H9 (cell line): ENCODE measurements at regions not wholly inside any gene's neighbourhood (a gene's known extent, or its start where the extent isn't known, plus 50 kb on each side); places are given as distances from the start of the nearest gene placed in this dataset.

Experiments
- DNase-seq: peaks from one replicate; pipeline ENCODE4 v3.0.0-alpha.2; 2017
- H2AFZ ChIP-seq: one replicate; pipeline ENCODE4 v1.6.1; 2013; ENCODE audit warnings: mild to moderate bottlenecking, low read length, control low read depth, moderate library complexity
- H2AK5ac ChIP-seq: 2 replicates; pipeline ENCODE4 v1.6.1; 2013; ENCODE audit warnings: low read length, control low read depth, mixed read lengths; ENCODE audit not compliant: insufficient read length
- H2BK120ac ChIP-seq: one replicate; pipeline ENCODE4 v1.6.1; 2013; ENCODE audit warnings: low read depth, mild to moderate bottlenecking, low read length, control low read depth, inconsistent platforms; ENCODE audit not compliant: poor library complexity, severe bottlenecking
- H2BK12ac ChIP-seq: 2 replicates; pipeline ENCODE4 v1.6.1; 2013; ENCODE audit warnings: low read length, control low read depth, mixed read lengths, low read depth; ENCODE audit not compliant: insufficient read length
- H2BK15ac ChIP-seq: 2 replicates; pipeline ENCODE4 v1.6.1; 2013; ENCODE audit warnings: low read depth, low read length, control low read depth
- H2BK20ac ChIP-seq: one replicate; pipeline ENCODE4 v1.6.1; 2013; ENCODE audit warnings: low read depth, mild to moderate bottlenecking, low read length, control low read depth, inconsistent platforms; ENCODE audit not compliant: poor library complexity, severe bottlenecking
- H2BK5ac ChIP-seq: 2 replicates; pipeline ENCODE4 v1.6.1; 2013; ENCODE audit warnings: low read length, control low read depth, mixed read lengths; ENCODE audit not compliant: insufficient read length
- H3K14ac ChIP-seq: 2 replicates; pipeline ENCODE4 v1.6.1; 2013; ENCODE audit warnings: low read length, control low read depth; ENCODE audit not compliant: insufficient read depth
- H3K18ac ChIP-seq: 2 replicates; pipeline ENCODE4 v1.6.1; 2013; ENCODE audit warnings: low read depth, mild to moderate bottlenecking, mixed read lengths, low read length, control low read depth; ENCODE audit not compliant: insufficient read length
- H3K23ac ChIP-seq: 2 replicates; pipeline ENCODE4 v1.6.1; 2013; ENCODE audit warnings: low read length, control low read depth, mixed read lengths, low read depth; ENCODE audit not compliant: insufficient read length
- H3K23me2 ChIP-seq: 2 replicates; pipeline ENCODE4 v1.6.1; 2013; ENCODE audit warnings: low read depth, mild to moderate bottlenecking, mixed read lengths, low read length, control low read depth; ENCODE audit not compliant: insufficient read length, poor library complexity, severe bottlenecking
- H3K27ac ChIP-seq: 2 replicates; pipeline ENCODE4 v1.5.1; 2013; ENCODE audit warnings: low read length, control low read depth, mixed read lengths, low read depth; ENCODE audit not compliant: insufficient read length
- H3K27me3 ChIP-seq: 2 replicates; pipeline ENCODE4 v1.6.1; 2013; ENCODE audit warnings: low read length, control low read depth, inconsistent platforms; ENCODE audit not compliant: insufficient read depth
- H3K4ac ChIP-seq: 2 replicates; pipeline ENCODE4 v1.6.1; 2013; ENCODE audit warnings: low read depth, mild to moderate bottlenecking, control low read depth, inconsistent platforms, low read length, moderate library complexity
- H3K4me1 ChIP-seq: 2 replicates; pipeline ENCODE4 v1.6.1; 2013; ENCODE audit warnings: low read length, control low read depth, inconsistent platforms; ENCODE audit not compliant: insufficient read depth
- H3K4me2 ChIP-seq: 2 replicates; pipeline ENCODE4 v1.6.1; 2013; ENCODE audit warnings: low read length, control low read depth, mixed read lengths; ENCODE audit not compliant: insufficient read length, insufficient read depth
- H3K56ac ChIP-seq: 2 replicates; pipeline ENCODE4 v1.6.1; 2013; ENCODE audit warnings: low read depth, mild to moderate bottlenecking, mixed read lengths, low read length, control low read depth; ENCODE audit not compliant: insufficient read length
- H3K79me1 ChIP-seq: 2 replicates; pipeline ENCODE4 v1.6.1; 2013; ENCODE audit warnings: low read depth, mild to moderate bottlenecking, moderate library complexity, low read length, control low read depth, inconsistent platforms; ENCODE audit not compliant: insufficient read depth, poor library complexity, severe bottlenecking
- H3K79me2 ChIP-seq: 2 replicates; pipeline ENCODE4 v1.6.1; 2013; ENCODE audit warnings: low read length, control low read depth, inconsistent platforms; ENCODE audit not compliant: insufficient read depth
- H3K9ac ChIP-seq: 2 replicates; pipeline ENCODE4 v1.6.1; 2013; ENCODE audit warnings: low read length, control low read depth, mixed read lengths; ENCODE audit not compliant: insufficient read length; ENCODE audit errors: extremely low read depth
- H3K9me3 ChIP-seq: one replicate; pipeline ENCODE4 v1.6.1; 2013; ENCODE audit warnings: low read depth, low read length, inconsistent platforms; ENCODE audit not compliant: control insufficient read depth
- H3T11ph ChIP-seq: one replicate; pipeline ENCODE4 v1.6.1; 2013; ENCODE audit warnings: mild to moderate bottlenecking, low read length, control low read depth, inconsistent platforms
- H4K20me1 ChIP-seq: one replicate; pipeline ENCODE4 v1.6.1; 2013; ENCODE audit not compliant: control insufficient read depth, insufficient read length, insufficient read depth
- H4K5ac ChIP-seq: 2 replicates; pipeline ENCODE4 v1.6.1; 2013; ENCODE audit warnings: low read depth, mild to moderate bottlenecking, mixed read lengths, low read length, control low read depth; ENCODE audit not compliant: insufficient read length
- H4K8ac ChIP-seq: replicated peaks from 2 replicates; pipeline ENCODE4 v1.6.1; 2013; ENCODE audit warnings: low read length, control low read depth, mixed read lengths, low read depth; ENCODE audit not compliant: insufficient read length
- H4K91ac ChIP-seq: 2 replicates; pipeline ENCODE4 v1.6.1; 2013; ENCODE audit warnings: low read depth, mild to moderate bottlenecking, moderate library complexity, mixed read lengths, low read length, control low read depth; ENCODE audit not compliant: insufficient read length
- H3K27ac Mint-ChIP-seq, 3 experiments: 2 replicates in 2 of 3; 3 replicates in 1 of 3; pipeline ENCODE4 v1.8.0; 2020 to 2021; ENCODE audit warnings: mixed read lengths in 3 of 3, mild to moderate bottlenecking in 1 of 3, moderate library complexity in 1 of 3
- H3K27me3 Mint-ChIP-seq: 2 replicates; pipeline ENCODE4 v1.8.0; 2021; ENCODE audit warnings: low read depth, mild to moderate bottlenecking, moderate library complexity, mixed read lengths
- H3K36me3 Mint-ChIP-seq, 3 experiments: 2 replicates in 2 of 3; 3 replicates in 1 of 3; pipeline ENCODE4 v1.8.0; 2020 to 2021; ENCODE audit warnings: low read depth in 3 of 3, mixed read lengths in 3 of 3; ENCODE audit not compliant: insufficient read depth in 1 of 3
- H3K4me1 Mint-ChIP-seq, 2 experiments: 2 replicates each; pipeline ENCODE4 v1.8.0; 2020; ENCODE audit warnings: mixed read lengths in 2 of 2
- H3K4me3 Mint-ChIP-seq, 2 experiments: 2 replicates in 1 of 2; 3 replicates in 1 of 2; pipeline ENCODE4 v1.8.0; 2020 to 2021; ENCODE audit warnings: mild to moderate bottlenecking in 2 of 2, mixed read lengths in 2 of 2, moderate library complexity in 1 of 2
- H3K9me3 Mint-ChIP-seq, 2 experiments: 2 replicates in 1 of 2; 3 replicates in 1 of 2; pipeline ENCODE4 v1.8.0; 2020; ENCODE audit warnings: mild to moderate bottlenecking in 2 of 2, mixed read lengths in 2 of 2, moderate library complexity in 1 of 2
- WGBS: extraction: QIAGEN DNeasy Blood & Tissue Kit; methylation state at CpG from one replicate; pipeline ENCODE4 v1.1.7; 2013; ENCODE audit warnings: missing lambda C conversion rate, low lambda C conversion rate, mixed read lengths; ENCODE audit not compliant: insufficient read length; ENCODE audit errors: extremely low coverage; 5-methylcytosine and 5-hydroxymethylcytosine counted together
- TF ChIP-seq, protein P1 (sequence below): fragments of 200-600 bp; sonication (generic); conservative IDR thresholded peaks from 3 replicates; pipeline ENCODE4 v1.8.0; 2021; ENCODE audit warnings: antibody characterized with exemption, mild to moderate bottlenecking

DNA sequence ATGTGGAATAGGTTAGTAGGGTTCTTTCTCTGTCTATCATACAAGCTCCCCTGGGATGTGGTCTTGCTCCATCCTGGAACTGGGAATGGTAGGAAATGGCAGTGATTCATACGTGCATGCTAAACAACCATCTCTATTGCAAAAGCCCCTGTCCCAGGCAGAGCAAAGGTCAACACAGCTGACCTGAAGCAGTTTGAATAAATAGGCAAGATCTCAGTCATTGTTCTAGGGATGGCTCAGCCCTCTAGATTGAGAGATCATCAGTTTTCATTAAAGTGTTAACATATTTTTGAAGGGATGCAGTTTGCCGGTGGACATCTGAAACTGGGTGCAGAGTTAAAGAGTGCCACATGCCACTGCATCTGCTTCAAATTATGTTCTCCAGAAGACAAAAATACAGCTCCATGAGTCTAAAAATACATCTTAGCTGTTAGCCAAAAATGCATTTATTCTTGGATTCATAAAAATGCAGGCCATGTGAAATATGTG, 224.1 kb downstream of the ESM1 start:
- Histone ChIP-seq H2BK12ac (no peak overlapping the region), H3K23ac (no peak overlapping the region), H3K4me2 (no peak overlapping the region), H4K8ac (no peak overlapping the region), H4K20me1 (no peaks in the 10 kb centered on the region), H3K79me1 (no peaks in the 10 kb centered on the region), H3K79me2 (no peaks in the 10 kb centered on the region), H3K14ac (no peak overlapping the region), H2AFZ (no peak overlapping the region), H3T11ph (no peak overlapping the region), H2BK120ac (no peak overlapping the region), H3K9ac (no peak overlapping the region), H2AK5ac (no peak overlapping the region), H3K9me3 (no peaks in the 10 kb centered on the region), H3K23me2 (no peaks in the 10 kb centered on the region), H3K4me1 (no peaks in the 10 kb centered on the region), H2BK5ac (no peak overlapping the region), H3K4ac (no peak overlapping the region), H3K56ac (no peak overlapping the region), H4K91ac (no peak overlapping the region), H3K27ac (no peak overlapping the region), H3K18ac (no peak overlapping the region), H4K5ac (no peak overlapping the region), H2BK15ac (no peak overlapping the region), H3K27me3 (no peaks in the 10 kb centered on the region), H2BK20ac (no peak overlapping the region)
- no peak for DNase-seq
- WGBS, result no CpG with 5 or more reads among the region's 2 CpGs
- Mint-ChIP-seq H3K27ac (no peak overlapping the region), H3K9me3 (no peaks in the 10 kb centered on the region; a peak in 1 of 5 replicates), H3K4me3 (no peak overlapping the region), H3K27me3 (no peaks in the 10 kb centered on the region), H3K4me1 (no peaks in the 10 kb centered on the region), H3K36me3 (no peaks in the 10 kb centered on the region)
- TF ChIP-seq, protein P1, sequence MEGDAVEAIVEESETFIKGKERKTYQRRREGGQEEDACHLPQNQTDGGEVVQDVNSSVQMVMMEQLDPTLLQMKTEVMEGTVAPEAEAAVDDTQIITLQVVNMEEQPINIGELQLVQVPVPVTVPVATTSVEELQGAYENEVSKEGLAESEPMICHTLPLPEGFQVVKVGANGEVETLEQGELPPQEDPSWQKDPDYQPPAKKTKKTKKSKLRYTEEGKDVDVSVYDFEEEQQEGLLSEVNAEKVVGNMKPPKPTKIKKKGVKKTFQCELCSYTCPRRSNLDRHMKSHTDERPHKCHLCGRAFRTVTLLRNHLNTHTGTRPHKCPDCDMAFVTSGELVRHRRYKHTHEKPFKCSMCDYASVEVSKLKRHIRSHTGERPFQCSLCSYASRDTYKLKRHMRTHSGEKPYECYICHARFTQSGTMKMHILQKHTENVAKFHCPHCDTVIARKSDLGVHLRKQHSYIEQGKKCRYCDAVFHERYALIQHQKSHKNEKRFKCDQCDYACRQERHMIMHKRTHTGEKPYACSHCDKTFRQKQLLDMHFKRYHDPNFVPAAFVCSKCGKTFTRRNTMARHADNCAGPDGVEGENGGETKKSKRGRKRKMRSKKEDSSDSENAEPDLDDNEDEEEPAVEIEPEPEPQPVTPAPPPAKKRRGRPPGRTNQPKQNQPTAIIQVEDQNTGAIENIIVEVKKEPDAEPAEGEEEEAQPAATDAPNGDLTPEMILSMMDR, result no peak
